ENCODE measurements at regions not wholly inside any gene's neighbourhood (a gene's known extent, or its start where the extent isn't known, plus 50 kb on each side); places are given as distances from the start of the nearest gene placed in this dataset.

GRCh38 chrX:64842492-64842891 lies 133.8 kb downstream of the ZC4H2 start:
- Histone ChIP-seq H3K36me3 (no peaks in the 10 kb centered on the region), H3K27ac (no peak overlapping the region), H3K9me3 (ENCODE audit: low read depth) (peaks cover 9% of the 10 kb centered on the region), H3K4me3 (no peak overlapping the region), H3K27me3 (no peaks in the 10 kb centered on the region), H2AFZ (replicated peaks) (no peak overlapping the region), H3K79me2 (ENCODE audit: low read depth) (no peaks in the 10 kb centered on the region), H3K4me1 (no peaks in the 10 kb centered on the region), H3K9ac (no peak overlapping the region), H3F3A (ENCODE audit: low read depth) (no peaks in the 10 kb centered on the region), H4K20me1 (ENCODE audit: low read depth) (no peaks in the 10 kb centered on the region), H3K4me2 (no peak overlapping the region)
- no peaks in the 10 kb centered on the region for H3K27me3 Mint-ChIP-seq (ENCODE audit: insufficient read depth, low read depth)
- no peaks in the 10 kb centered on the region for H3K4me1 Mint-ChIP-seq
- TF ChIP-seq EZH2phosphoT487 (IDR thresholded peaks at IDR 0.05) (no peak), CTCF (IDR thresholded peaks at IDR 0.05) (no peak), EZH2 (IDR thresholded peaks at IDR 0.05) (no peak)
- peaks cover 2% of the 10 kb centered on the region for H3K9me3 Mint-ChIP-seq
- no peak overlapping the region for H3K27ac Mint-ChIP-seq
- H3K4me3 Mint-ChIP-seq = no peak overlapping the region
- no peaks in the 10 kb centered on the region for H3K36me3 Mint-ChIP-seq
- no peak for DNase-seq (ENCODE audit: low spot score)

GRCh38 chrX:64805683-64806082 lies 170.6 kb downstream of the ZC4H2 start:
- no peak overlapping the region for H3K4me3 ChIP-seq
- H2AFZ ChIP-seq (replicated peaks) = no peak overlapping the region
- peaks cover 12% of the 10 kb centered on the region for H3K9me3 Mint-ChIP-seq
- H3K36me3 Mint-ChIP-seq = no peaks in the 10 kb centered on the region
- H3K27ac ChIP-seq = no peak overlapping the region
- H3K4me1 Mint-ChIP-seq = no peaks in the 10 kb centered on the region
- H3K36me3 ChIP-seq = no peaks in the 10 kb centered on the region
- no peak overlapping the region for H3K9ac ChIP-seq
- H3K27me3 Mint-ChIP-seq (ENCODE audit: insufficient read depth, low read depth) = peaks cover 4% of the 10 kb centered on the region
- no peaks in the 10 kb centered on the region for H3K79me2 ChIP-seq (ENCODE audit: low read depth)
- no peaks in the 10 kb centered on the region for H3K27me3 ChIP-seq
- no peaks in the 10 kb centered on the region for H3K4me1 ChIP-seq
- TF ChIP-seq CTCF (IDR thresholded peaks at IDR 0.05) = no peak
- TF ChIP-seq EZH2phosphoT487 (IDR thresholded peaks at IDR 0.05) = no peak
- H4K20me1 ChIP-seq (ENCODE audit: low read depth) = no peaks in the 10 kb centered on the region
- no peak overlapping the region for H3K27ac Mint-ChIP-seq
- no peak for DNase-seq (ENCODE audit: low spot score)
- no peak overlapping the region for H3K4me3 Mint-ChIP-seq
- no peaks in the 10 kb centered on the region for H3F3A ChIP-seq (ENCODE audit: low read depth)
- H3K9me3 ChIP-seq (ENCODE audit: low read depth) = no peaks in the 10 kb centered on the region
- H3K4me2 ChIP-seq = no peak overlapping the region

GRCh38 chrX:64792598-64793337 lies 183.5 kb downstream of the ZC4H2 start:
- Histone ChIP-seq H2AFZ (replicated peaks) (no peak overlapping the region), H3K9me3 (ENCODE audit: low read depth) (no peaks in the 10 kb centered on the region), H3F3A (ENCODE audit: low read depth) (no peaks in the 10 kb centered on the region), H3K27me3 (no peaks in the 10 kb centered on the region), H3K4me1 (no peaks in the 10 kb centered on the region), H3K9ac (no peak overlapping the region), H3K4me3 (no peak overlapping the region), H3K4me2 (no peak overlapping the region), H4K20me1 (ENCODE audit: low read depth) (no peaks in the 10 kb centered on the region), H3K79me2 (ENCODE audit: low read depth) (no peaks in the 10 kb centered on the region), H3K36me3 (no peaks in the 10 kb centered on the region), H3K27ac (no peak overlapping the region)
- peak; percentile 14 for DNase-seq (ENCODE audit: low spot score)
- H3K36me3 Mint-ChIP-seq = no peaks in the 10 kb centered on the region
- H3K9me3 Mint-ChIP-seq = no peaks in the 10 kb centered on the region
- H3K4me3 Mint-ChIP-seq = no peak overlapping the region
- H3K27me3 Mint-ChIP-seq (ENCODE audit: insufficient read depth, low read depth) = no peaks in the 10 kb centered on the region
- H3K4me1 Mint-ChIP-seq = no peaks in the 10 kb centered on the region
- TF ChIP-seq EZH2 (IDR thresholded peaks at IDR 0.05) = no peak
- peak; percentile 29 for TF ChIP-seq CTCF (IDR thresholded peaks at IDR 0.05)
- no peak overlapping the region for H3K27ac Mint-ChIP-seq
